Tibial nerve (tissue), 4 donors: ENCODE measurements at regions not wholly inside any gene's neighbourhood (a gene's known extent, or its start where the extent isn't known, plus 50 kb on each side); places are given as distances from the start of the nearest gene placed in this dataset.

Experiments
- DNase-seq, 2 donors: peaks; one replicate each; pipeline ENCODE4 v3.0.0-alpha.2; 2019; ENCODE audit warnings: low spot score in 2 of 2
- H3K27ac ChIP-seq, 4 donors: fragments of 200-600 bp; sonication (generic) in 3 of 4; one replicate each; pipeline ENCODE4 v1.5.1; 2017 to 2019; ENCODE audit warnings: mild to moderate bottlenecking in 1 of 4
- H3K27me3 ChIP-seq, 2 donors: fragments of 200-600 bp; sonication (generic) in 1 of 2; one replicate each; pipeline versions ENCODE4 v1.5.1 to v1.6.0; 2017 to 2019
- H3K36me3 ChIP-seq, 3 donors: fragments of 200-600 bp; sonication (generic); one replicate each; pipeline ENCODE4 v1.5.1; 2018 to 2019
- H3K4me1 ChIP-seq, 4 donors: fragments of 200-600 bp; sonication (generic) in 3 of 4; one replicate each; pipeline ENCODE4 v1.5.1; 2017 to 2019
- H3K4me3 ChIP-seq, 4 donors: fragments of 200-600 bp; sonication (generic) in 3 of 4; one replicate each; pipeline ENCODE4 v1.5.1; 2017 to 2019; ENCODE audit warnings: mild to moderate bottlenecking in 1 of 4, moderate library complexity in 1 of 4
- H3K9me3 ChIP-seq, 4 donors: fragments of 200-600 bp; sonication (generic) in 3 of 4; one replicate each; pipeline ENCODE4 v1.5.1; 2017 to 2019
- EP300 ChIP-seq, 2 donors: sonication (generic); formaldehyde crosslinking; IDR thresholded peaks; one replicate each; pipeline ENCODE4 v1.6.1; 2017; ENCODE audit warnings: antibody characterized with exemption in 2 of 2, mild to moderate bottlenecking in 1 of 2
- POLR2A ChIP-seq, 2 donors: fragments of 450-650 bp; IDR thresholded peaks; one replicate each; pipeline ENCODE4 v1.6.1; 2017; ENCODE audit warnings: antibody characterized with exemption in 2 of 2, mild to moderate bottlenecking in 2 of 2, moderate library complexity in 2 of 2
- WGBS, 2 donors: methylation state at CpG; one replicate each; pipeline ENCODE4 v1.1.5; 2018; 5-methylcytosine and 5-hydroxymethylcytosine counted together
- TF ChIP-seq, protein P1 (sequence below), 5 experiments: fragments of 200-600 bp in 3 of 5; fragments of 450-650 bp in 2 of 5; sonication (generic) in 3 of 5; IDR thresholded peaks; one replicate each; pipeline ENCODE4 v1.5.1; 2016 to 2019; ENCODE audit warnings: antibody characterized with exemption in 5 of 5, mild to moderate bottlenecking in 3 of 5, moderate library complexity in 2 of 5

DNA sequence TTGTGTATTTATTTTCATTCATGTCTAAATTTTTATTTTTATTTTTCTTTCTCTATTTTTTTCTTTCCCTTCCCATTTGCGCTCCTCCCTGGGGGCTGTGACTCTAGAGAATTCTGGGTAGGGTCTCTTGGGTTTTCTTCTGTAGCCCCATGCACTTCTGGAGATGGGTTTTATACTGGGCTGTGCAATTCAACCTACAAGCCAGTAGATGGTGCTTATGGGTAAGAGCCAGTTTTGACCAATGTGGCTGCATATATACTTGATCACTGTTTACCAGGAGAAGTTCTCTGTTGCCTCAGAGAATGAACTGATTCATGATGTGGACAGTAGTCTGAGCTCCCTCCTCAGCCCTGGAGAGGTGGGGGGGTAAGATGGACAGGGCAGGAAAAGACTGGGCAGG is 614.6 kb downstream of the PCDH19 start:
- H3K36me3 ChIP-seq: no peaks in the 10 kb centered on the region
- no peaks in the 10 kb centered on the region for H3K4me1 ChIP-seq
- H3K27ac ChIP-seq: no peak overlapping the region
- no peaks in the 10 kb centered on the region for H3K27me3 ChIP-seq
- DNase-seq: no peak
- no peak overlapping the region for H3K4me3 ChIP-seq
- H3K9me3 ChIP-seq: peaks cover 0 to 4% (median 0%) of the 10 kb centered on the region in 4 donors
- 75 to 100% methylated on average over 1 of the region's 1 CpG for WGBS, 2 donors
- TF ChIP-seq EP300 (IDR thresholded peaks at IDR 0.05) (no peak), POLR2A (IDR thresholded peaks at IDR 0.05) (no peak)
- TF ChIP-seq, protein P1, sequence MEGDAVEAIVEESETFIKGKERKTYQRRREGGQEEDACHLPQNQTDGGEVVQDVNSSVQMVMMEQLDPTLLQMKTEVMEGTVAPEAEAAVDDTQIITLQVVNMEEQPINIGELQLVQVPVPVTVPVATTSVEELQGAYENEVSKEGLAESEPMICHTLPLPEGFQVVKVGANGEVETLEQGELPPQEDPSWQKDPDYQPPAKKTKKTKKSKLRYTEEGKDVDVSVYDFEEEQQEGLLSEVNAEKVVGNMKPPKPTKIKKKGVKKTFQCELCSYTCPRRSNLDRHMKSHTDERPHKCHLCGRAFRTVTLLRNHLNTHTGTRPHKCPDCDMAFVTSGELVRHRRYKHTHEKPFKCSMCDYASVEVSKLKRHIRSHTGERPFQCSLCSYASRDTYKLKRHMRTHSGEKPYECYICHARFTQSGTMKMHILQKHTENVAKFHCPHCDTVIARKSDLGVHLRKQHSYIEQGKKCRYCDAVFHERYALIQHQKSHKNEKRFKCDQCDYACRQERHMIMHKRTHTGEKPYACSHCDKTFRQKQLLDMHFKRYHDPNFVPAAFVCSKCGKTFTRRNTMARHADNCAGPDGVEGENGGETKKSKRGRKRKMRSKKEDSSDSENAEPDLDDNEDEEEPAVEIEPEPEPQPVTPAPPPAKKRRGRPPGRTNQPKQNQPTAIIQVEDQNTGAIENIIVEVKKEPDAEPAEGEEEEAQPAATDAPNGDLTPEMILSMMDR (IDR thresholded peaks at IDR 0.05): peak in 1 of 5 experiments; percentile 9

DNA sequence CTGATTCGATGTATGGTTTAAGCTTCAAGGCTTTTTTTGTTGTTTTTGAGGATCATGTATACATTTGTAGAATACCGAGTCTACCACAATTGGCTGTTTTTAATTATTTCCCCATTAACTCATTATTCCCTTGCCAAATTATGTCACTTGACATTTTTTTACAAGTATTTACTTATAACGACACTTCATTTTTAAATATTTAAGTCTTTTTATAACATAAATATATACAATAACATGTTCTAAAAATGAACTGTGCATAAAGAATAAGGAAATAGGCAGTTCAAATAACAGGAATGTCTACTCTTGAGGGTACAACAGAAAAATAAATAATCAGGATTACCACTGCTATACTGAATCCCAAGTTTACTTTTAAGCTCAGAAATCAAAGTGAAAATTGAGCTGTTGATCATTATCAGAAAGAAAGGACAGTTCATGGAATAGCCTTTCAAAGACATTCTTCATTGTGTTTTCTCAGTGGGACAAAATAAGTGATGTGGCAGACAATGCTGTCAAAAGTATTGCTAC is 627.5 kb downstream of the PCDH19 start:
- WGBS, 2 donors: 55 to 58% methylated on average over 3 of the region's 3 CpGs
- Histone ChIP-seq H3K4me1 (no peaks in the 10 kb centered on the region), H3K4me3 (no peak overlapping the region), H3K36me3 (no peaks in the 10 kb centered on the region), H3K27me3 (no peaks in the 10 kb centered on the region), H3K9me3 (peaks cover 0 to 7% (median 0%) of the 10 kb centered on the region in 4 donors), H3K27ac (no peak overlapping the region)
- no peak for DNase-seq
- TF ChIP-seq, protein P1 (IDR thresholded peaks at IDR 0.05): no peak
- no peak for TF ChIP-seq EP300 (IDR thresholded peaks at IDR 0.05)

DNA sequence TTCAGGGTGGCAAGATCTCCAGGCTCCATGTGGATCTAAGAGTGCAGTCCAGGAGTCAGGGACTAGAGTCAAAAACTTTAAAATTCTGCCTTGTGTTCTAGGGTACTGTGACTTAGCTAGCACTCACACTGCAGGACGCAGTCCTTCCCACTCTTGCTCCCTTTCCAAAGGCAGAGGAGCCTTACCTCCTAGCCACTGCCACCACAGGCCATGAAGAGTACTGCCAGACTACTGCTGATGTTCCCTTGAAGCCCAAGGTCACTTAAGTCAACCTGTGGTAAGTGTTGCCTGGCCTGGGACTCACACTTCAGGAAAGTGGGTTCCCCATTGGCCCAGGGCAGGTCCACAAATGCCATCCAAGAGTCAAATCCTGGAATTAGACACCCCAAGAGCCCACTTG is 632.2 kb downstream of the PCDH19 start:
- Histone ChIP-seq H3K9me3 (no peaks in the 10 kb centered on the region), H3K36me3 (no peaks in the 10 kb centered on the region), H3K27ac (no peak overlapping the region), H3K27me3 (peaks cover 0 to 4% of the 10 kb centered on the region in 2 donors), H3K4me1 (no peaks in the 10 kb centered on the region), H3K4me3 (no peak overlapping the region)
- WGBS, 2 donors: 71 to 100% methylated on average over 1 of the region's 1 CpG
- no peak for TF ChIP-seq POLR2A (IDR thresholded peaks at IDR 0.05)
- TF ChIP-seq EP300 (IDR thresholded peaks at IDR 0.05): no peak
- TF ChIP-seq, protein P1 (IDR thresholded peaks at IDR 0.05): no peak
- no peak for DNase-seq

DNA sequence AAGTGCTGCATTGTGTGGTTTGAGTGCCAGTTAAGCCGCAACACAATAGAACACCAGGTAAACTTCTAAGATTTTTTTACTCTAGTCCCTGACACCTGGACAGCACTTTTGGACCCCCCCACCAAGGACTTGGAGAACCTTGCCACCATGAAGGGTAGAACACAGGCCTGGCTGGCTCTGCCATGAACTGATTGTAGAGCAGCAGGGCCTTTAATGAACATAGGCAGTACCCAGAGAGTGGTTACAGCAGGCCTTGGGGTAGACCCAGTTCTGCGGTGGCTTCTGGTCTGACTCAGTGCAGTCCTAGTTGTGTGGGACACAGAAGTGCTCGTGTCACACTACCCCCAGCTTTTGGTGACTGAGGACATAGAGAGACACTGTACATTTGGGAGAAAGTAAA is 648.3 kb downstream of the PCDH19 start:
- WGBS, 2 donors: 74 to 91% methylated on average over 3 of the region's 3 CpGs
- H3K36me3 ChIP-seq: no peaks in the 10 kb centered on the region
- DNase-seq: no peak
- no peak overlapping the region for H3K27ac ChIP-seq
- H3K4me1 ChIP-seq: no peaks in the 10 kb centered on the region
- H3K27me3 ChIP-seq: no peaks in the 10 kb centered on the region
- H3K9me3 ChIP-seq: no peaks in the 10 kb centered on the region
- H3K4me3 ChIP-seq: no peak overlapping the region
- no peak for TF ChIP-seq EP300 (IDR thresholded peaks at IDR 0.05)
- no peak for TF ChIP-seq POLR2A (IDR thresholded peaks at IDR 0.05)
- TF ChIP-seq, protein P1 (IDR thresholded peaks at IDR 0.05): no peak

DNA sequence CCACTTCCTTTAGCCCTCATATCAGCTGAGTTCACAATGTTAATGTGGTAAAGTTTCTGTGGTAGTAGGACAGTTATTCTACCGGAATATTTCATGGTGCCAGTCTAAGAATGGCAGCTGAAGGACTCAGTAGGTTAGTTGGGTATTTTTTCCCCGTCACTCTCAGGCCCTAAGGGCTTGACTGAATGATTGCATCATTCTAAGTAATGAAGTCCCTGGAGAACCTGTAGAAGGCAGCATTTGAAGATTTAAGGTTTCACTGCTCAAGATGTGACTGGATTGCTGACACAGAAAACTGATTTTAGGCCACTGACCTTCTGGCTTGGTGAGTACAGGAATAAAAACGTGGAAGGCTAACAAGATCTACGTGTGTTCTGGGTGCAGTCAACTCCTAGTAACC is 657.3 kb downstream of the PCDH19 start:
- Histone ChIP-seq H3K27me3 (no peaks in the 10 kb centered on the region), H3K36me3 (no peaks in the 10 kb centered on the region), H3K4me1 (no peaks in the 10 kb centered on the region), H3K27ac (no peak overlapping the region), H3K4me3 (no peak overlapping the region), H3K9me3 (no peaks in the 10 kb centered on the region)
- 61 to 70% methylated on average over 4 of the region's 4 CpGs for WGBS, 2 donors
- no peak for DNase-seq
- no peak for TF ChIP-seq EP300 (IDR thresholded peaks at IDR 0.05)

DNA sequence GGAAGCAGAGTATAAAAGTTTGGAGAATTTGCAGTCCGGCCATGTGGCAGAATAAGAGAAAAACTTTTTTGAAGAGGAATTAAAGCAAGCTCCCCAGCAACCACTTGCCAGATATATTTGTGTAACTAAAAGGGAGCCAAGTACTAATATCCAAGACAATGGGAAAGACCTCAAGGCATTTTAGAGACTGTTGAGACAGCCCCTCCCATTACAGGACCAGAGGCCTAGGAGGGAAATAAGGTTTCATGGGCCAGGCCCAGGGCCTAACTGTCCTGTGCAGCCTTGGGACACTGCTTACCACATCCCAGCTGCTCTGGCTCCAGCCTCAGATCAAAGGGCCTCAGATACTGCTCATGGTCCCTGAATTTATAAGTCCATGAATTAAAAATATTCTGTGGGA is 659.4 kb downstream of the PCDH19 start:
- TF ChIP-seq, protein P1 (IDR thresholded peaks at IDR 0.05): no peak
- H3K27me3 ChIP-seq: no peaks in the 10 kb centered on the region
- WGBS, 2 donors: 92 to 94% methylated on average over 1 of the region's 1 CpG
- no peak overlapping the region for H3K4me3 ChIP-seq
- no peaks in the 10 kb centered on the region for H3K36me3 ChIP-seq
- H3K27ac ChIP-seq: no peak overlapping the region
- no peaks in the 10 kb centered on the region for H3K9me3 ChIP-seq
- H3K4me1 ChIP-seq: no peaks in the 10 kb centered on the region
- no peak for DNase-seq
